Motor neuron (in vitro differentiated cells): ENCODE measurements at regions not wholly inside any gene's neighbourhood (a gene's known extent, or its start where the extent isn't known, plus 50 kb on each side); places are given as distances from the start of the nearest gene placed in this dataset.

Experiments used
- ATAC-seq, 8 experiments: fragments of 200-7000 bp; cut with Tn5 transposase; replicated peaks in 6 of 8; 2 replicates each; pipeline ENCODE4 v1.8.0; 2021; ENCODE audit warnings: mild to moderate bottlenecking in 8 of 8, moderate library complexity in 8 of 8
- H3K27ac ChIP-seq, 2 donors: fragments of 250-450 bp; sonication (Bioruptor Pico); 2 replicates each; pipeline ENCODE4 v1.9.0; 2021; ENCODE audit warnings: antibody characterized with exemption in 2 of 2, mild to moderate bottlenecking in 2 of 2, moderate library complexity in 1 of 2
- H3K4me1 ChIP-seq, 2 donors: fragments of 250-450 bp; sonication (Bioruptor Pico); replicated peaks in 1 of 2; 2 replicates each; pipeline ENCODE4 v1.6.1; 2021; ENCODE audit warnings: antibody characterized with exemption in 2 of 2, mild to moderate bottlenecking in 2 of 2, moderate library complexity in 1 of 2
- H3K4me3 ChIP-seq, 5 donors: fragments of 250-450 bp; sonication (Bioruptor Pico); 2 replicates each; pipeline ENCODE4 v1.9.0; 2021; ENCODE audit warnings: antibody characterized with exemption in 5 of 5, mild to moderate bottlenecking in 5 of 5, moderate library complexity in 4 of 5
- WGBS, 10 experiments: fragments of 450-650 bp; shearing (Covaris generic); methylation state at CpG; one replicate each; pipeline ENCODE4 v1.0.0; 2022; 5-methylcytosine and 5-hydroxymethylcytosine counted together
- in situ Hi-C, 9 experiments: fragments of 400-800 bp; cut with MboI; loops; one replicate each; pipeline ENCODE4 v1.15.0; 2021; ENCODE audit warnings: low sequenced_read_pairs in 9 of 9, low pct_unique_long_range_greater_than_20kb in 2 of 9; ENCODE audit not compliant: unreplicated experiment in 9 of 9

DNA sequence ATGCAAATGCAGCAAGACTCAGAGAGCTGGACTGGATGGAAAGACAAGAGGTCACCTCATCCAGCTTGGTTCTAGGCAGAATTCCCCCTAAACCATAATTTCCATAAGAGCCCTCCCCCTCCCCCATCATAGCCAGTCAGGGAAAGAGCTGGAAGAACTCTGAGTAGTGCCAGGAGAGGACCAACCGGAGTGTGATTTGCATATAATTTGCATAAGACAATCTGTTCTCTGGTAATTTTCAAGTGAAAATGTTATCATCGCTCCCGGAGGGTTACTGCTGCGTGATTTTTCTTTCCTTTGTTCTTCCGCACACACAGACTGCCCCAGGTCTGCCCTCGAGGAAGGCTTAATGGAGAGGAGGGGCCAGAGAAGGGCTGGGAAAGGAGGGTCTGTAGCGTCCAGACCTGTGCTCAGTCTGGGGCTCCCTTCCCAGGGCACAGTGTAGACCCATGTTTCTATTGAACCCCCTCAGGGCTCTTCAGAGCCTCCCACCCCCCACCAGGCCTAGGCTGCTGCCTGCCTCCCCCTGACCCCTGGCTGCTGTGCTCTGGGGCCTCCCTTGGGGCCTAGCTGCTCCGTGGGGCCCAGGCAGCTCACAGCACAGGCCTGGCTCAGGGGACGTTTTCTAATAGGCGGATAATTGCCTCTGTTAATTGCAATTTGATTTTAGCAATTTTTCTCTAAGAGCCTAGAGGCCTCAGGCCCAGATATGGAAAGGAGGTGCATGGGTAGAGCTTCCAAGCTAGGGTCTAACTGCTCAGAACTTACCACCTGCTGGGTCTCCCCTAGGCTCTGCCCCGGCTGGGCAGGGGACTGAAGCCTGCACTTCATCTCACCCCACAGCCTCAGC lies 90.4 kb upstream of the PJA1 start:
- Histone ChIP-seq H3K27ac (peak overlapping the region; percentile 65 to 74), H3K4me3 (no peak overlapping the region), H3K4me1 (peaks cover 19 to 25% of the 10 kb centered on the region in 2 donors)
- in situ Hi-C loops = no loop called here
- WGBS, 10 experiments = 13% methylated on average over 1 of the region's 11 CpGs; no CpG with 5 or more reads in 9 of the 10 experiments
- peak; percentile 15 to 95 (median 89) for ATAC-seq

DNA sequence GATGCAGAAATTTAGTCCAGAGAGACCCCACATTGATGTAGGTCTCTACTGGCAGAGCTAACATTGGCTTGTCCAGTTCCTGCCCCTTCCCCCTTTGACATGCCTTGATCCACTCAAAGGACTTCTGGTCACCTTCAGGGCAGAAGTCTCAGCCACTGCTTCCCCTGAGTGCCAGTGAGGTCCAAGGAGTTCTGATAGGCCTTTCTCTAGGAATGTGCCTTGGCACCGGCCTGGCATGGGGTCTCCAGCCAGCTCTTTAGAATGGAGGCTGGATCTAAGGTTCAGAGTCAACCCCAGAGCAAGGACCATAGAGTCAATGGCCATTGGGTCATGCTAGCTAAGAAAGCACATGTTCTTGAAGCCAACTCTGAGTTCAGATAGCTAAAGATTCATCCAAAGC lies 88.6 kb upstream of the PJA1 start:
- H3K27ac ChIP-seq = no peak overlapping the region
- in situ Hi-C loops = no loop called here
- H3K4me3 ChIP-seq = no peak overlapping the region
- no peak for ATAC-seq
- 20% methylated on average over 1 of the region's 1 CpG; no CpG with 5 or more reads in 9 of the 10 experiments for WGBS, 10 experiments
- peaks cover 19 to 25% of the 10 kb centered on the region in 2 donors for H3K4me1 ChIP-seq

DNA sequence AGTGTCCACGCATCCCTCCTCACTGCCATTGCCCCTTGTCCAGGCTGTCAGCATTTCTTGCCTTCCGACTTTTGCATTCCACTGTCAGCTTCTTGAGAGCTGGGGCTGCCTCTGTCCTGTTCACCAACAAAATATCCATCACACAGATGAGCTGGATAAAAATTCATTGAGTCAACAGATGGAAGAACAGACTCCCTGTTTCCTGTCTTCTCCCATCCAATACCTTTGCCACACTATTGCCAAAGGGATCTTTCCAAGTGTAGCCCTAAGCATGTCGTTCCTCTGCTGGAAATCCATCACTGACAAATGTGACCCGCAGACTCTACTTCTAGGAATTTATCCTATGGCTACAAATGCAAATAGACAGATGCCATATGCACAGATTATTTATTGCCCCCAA lies 78.0 kb upstream of the PJA1 start:
- 33 to 62% (median 57%) methylated on average over 1 to 3 of the region's 4 CpGs; no CpG with 5 or more reads in 7 of the 10 experiments for whole genome bisulfite sequencing, 10 experiments
- H3K4me3 ChIP-seq = no peak overlapping the region
- ATAC-seq = no peak
- in situ Hi-C loops = no loop called here
- no peaks in the 10 kb centered on the region for H3K4me1 ChIP-seq
- H3K27ac ChIP-seq = no peak overlapping the region

- in situ Hi-C loops = no loop called here
- no peak overlapping the region for H3K27ac ChIP-seq
- 50 to 64% methylated on average over 2 of the region's 2 CpGs; no CpG with 5 or more reads in 8 of the 10 experiments for WGBS, 10 experiments
- peak in 2 of 8 experiments; percentile 24 to 44 for ATAC-seq
- H3K4me3 ChIP-seq = no peak overlapping the region
- no peaks in the 10 kb centered on the region for H3K4me1 ChIP-seq
Observed at GRCh38 chrX:69238887-69239231, 73.6 kb upstream of the PJA1 start.

GRCh38 chrX:69238114-69238886 lies 73.0 kb upstream of the PJA1 start:
- Histone ChIP-seq H3K4me1 (no peaks in the 10 kb centered on the region), H3K27ac (no peak overlapping the region), H3K4me3 (no peak overlapping the region)
- ATAC-seq = peak in 3 of 8 experiments; percentile 70 to 92 (median 73)
- 20 to 58% methylated on average over 1 to 4 of the region's 18 CpGs; no CpG with 5 or more reads in 8 of the 10 experiments for WGBS, 10 experiments
- in situ Hi-C loops = no loop called here

DNA sequence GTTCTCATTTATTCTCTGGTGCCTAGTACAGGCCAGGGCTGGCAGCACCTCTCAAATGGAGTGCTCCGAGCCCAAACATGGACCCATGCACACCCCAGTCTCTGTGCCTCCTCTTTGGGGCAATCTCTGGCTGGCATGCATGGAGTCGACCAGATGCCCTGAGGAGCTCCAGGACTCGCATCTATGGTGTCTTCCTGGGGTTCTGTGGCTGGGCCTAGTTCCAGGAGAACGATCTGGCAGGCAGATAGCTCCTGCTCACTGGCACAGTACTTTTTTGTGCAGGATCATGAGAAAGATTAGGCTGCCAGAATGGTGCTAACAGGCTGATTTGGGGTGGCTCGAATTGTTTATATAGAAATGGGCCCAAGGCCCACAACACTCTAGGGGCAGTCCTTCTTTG lies 72.0 kb upstream of the PJA1 start:
- Histone ChIP-seq H3K27ac (no peak overlapping the region), H3K4me1 (no peaks in the 10 kb centered on the region), H3K4me3 (no peak overlapping the region)
- ATAC-seq = no peak
- in situ Hi-C loops = no loop called here
- 55 to 67% (median 60%) methylated on average over 1 to 3 of the region's 5 CpGs; no CpG with 5 or more reads in 7 of the 10 experiments for WGBS, 10 experiments

DNA sequence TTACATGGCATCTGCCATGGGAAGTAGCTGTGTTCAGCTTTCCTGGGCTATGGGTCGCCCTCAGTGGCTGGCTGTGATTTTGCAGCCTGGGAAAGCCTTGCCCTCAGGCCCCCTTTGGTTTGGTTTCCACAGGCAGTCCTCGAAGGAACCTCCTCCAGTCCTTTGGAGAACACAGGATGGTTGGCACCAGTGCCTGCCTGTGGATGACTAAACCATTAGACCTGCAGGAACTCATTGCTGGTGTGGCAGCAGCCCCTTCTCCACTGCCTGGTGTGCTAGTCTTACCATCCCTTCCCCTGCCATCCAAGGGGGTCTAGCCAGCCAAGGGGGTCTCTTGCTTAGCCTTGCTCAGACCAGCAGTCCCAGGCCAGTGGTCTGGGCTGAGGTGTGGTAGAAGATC lies 71.4 kb upstream of the PJA1 start:
- whole genome bisulfite sequencing, 10 experiments = 10 to 100% methylated on average over 1 to 2 of the region's 2 CpGs; no CpG with 5 or more reads in 8 of the 10 experiments
- in situ Hi-C loops = no loop called here

GRCh38 chrX:69234624-69235023 lies 69.4 kb upstream of the PJA1 start:
- H3K4me3 ChIP-seq = no peak overlapping the region
- no peak for ATAC-seq

More for the DNA sequence above, 71.4 kb upstream of the PJA1 start:
- Histone ChIP-seq H3K27ac (no peak overlapping the region), H3K4me3 (no peak overlapping the region), H3K4me1 (no peaks in the 10 kb centered on the region)
- no peak for ATAC-seq

DNA sequence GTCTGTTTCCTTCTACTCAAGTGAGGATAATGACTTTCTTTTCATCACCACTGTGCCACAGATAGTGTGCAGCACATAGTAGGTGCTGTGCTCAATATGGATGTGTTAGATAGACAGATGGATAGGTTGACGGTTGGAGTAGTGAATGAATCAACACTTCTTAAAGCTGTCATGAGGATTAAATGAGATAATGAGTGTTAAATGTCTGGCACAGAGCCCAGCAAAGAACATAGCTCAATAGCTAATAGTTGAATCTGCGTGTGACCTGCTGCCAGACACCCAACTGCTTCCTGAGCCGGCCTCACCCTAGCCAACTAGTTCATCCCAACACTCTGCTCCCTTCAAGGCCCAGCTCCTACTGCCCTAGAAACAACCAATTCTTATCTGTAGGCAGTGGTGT lies 67.7 kb upstream of the PJA1 start:
- 64% methylated on average over 2 of the region's 3 CpGs; no CpG with 5 or more reads in 9 of the 10 experiments for WGBS, 10 experiments
- ATAC-seq = peak in 1 of 8 experiments; percentile 33
- no peak overlapping the region for H3K4me3 ChIP-seq
- no peaks in the 10 kb centered on the region for H3K4me1 ChIP-seq
- H3K27ac ChIP-seq = no peak overlapping the region
- in situ Hi-C loops = no loop called here

More at GRCh38 chrX:69234624-69235023, 69.4 kb upstream of the PJA1 start:
- in situ Hi-C loops = no loop called here
- Histone ChIP-seq H3K27ac (no peak overlapping the region), H3K4me1 (no peaks in the 10 kb centered on the region)

DNA sequence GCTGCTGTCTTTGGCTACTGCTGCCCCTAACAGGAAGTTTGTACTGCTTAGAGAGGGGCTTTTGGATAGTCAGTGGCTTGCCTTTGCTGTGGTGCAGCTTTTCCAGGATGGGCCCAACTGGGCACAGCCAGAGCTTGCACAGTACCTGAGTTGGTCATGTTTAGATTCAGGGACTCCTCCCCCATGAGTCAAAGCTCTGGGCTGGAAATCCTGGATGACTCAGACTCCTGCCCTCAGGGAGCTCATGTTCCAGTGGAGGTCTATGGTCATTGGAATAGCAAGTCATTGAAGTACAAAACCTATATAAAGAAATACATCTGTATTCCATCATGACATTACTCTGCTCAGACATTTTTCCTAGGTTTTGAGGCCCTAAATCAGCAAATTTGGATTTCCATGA lies 66.7 kb upstream of the PJA1 start:
- Histone ChIP-seq H3K4me1 (no peaks in the 10 kb centered on the region), H3K4me3 (no peak overlapping the region)
- peak in 2 of 8 experiments; percentile 31 to 40 for ATAC-seq

DNA sequence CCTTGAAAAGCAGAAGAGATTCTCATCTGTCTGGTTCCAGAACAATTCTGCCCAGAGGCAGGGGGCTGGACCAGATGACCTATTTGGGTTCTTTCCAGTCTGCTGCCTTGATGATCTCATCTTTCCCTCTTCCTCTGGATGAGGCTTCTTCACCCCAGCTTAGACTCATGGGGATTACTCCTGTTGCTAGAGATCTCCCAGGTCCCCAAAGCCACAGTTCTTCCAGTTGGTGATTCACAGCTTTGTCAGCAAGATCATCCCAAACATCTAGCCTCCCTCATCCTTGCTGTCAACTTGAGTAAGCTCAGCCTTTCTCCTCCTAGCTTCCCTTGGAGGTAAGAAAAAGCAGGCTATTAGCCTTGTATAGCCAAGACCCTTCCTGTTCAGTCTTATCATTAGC lies 64.2 kb upstream of the PJA1 start:
- in situ Hi-C loops = loop anchor here in 1 of 9 experiments (10.0 kb wide), 1 partner anchor 405 kb away; the partner anchor contains the start of gene EFNB1
- ATAC-seq = no peak
- Histone ChIP-seq H3K4me3 (no peak overlapping the region), H3K4me1 (no peaks in the 10 kb centered on the region), H3K27ac (no peak overlapping the region)

More for the DNA sequence above, 66.7 kb upstream of the PJA1 start:
- in situ Hi-C loops = no loop called here
- H3K27ac ChIP-seq = no peak overlapping the region

- in situ Hi-C loops = loop anchor here in 1 of 9 experiments (10.0 kb wide), 1 partner anchor 404 kb away; the partner anchor contains the start of gene EFNB1
- 17 to 100% (median 60%) methylated on average over 1 to 4 of the region's 4 CpGs; no CpG with 5 or more reads in 6 of the 10 experiments for WGBS, 10 experiments
- Histone ChIP-seq H3K27ac (no peak overlapping the region), H3K4me3 (no peak overlapping the region), H3K4me1 (peaks cover 3 to 4% of the 10 kb centered on the region in 2 donors)
- no peak for ATAC-seq
Observed at GRCh38 chrX:69228732-69229131, 63.5 kb upstream of the PJA1 start.

DNA sequence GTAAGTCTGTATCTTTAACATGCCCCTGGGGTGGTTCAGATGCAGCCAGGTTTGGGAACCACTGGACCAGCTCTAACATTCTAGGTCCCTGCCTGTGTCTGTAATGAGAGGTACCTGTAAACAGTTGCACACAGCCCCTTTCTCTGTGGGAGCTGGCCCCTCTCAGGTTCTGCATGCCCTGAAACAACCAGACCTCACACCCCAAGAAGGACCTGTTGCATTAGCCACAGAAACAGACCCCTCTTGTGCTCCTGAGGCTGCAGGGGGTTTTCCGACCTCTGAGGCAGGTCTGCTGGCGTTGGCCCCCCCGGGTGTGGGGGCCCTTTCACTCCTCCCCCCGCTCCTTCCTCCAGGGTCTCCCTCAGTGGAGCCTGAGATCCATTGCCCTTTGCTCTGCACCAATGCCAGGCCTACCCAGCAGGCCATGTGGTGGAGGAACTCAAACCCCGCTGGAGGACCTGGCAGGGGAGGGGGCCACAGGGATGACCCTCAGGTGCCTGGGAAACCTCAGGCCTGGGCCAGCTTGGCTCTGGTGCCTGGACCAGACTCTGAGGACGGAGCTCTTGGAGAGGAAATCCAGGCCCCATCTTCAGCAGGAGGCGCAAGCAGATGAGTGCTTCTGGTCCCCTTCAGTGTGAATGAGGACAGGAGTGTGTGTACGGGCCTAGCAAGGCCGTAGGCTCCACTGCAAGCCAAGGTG lies 61.4 kb upstream of the PJA1 start:
- no peak for ATAC-seq
- WGBS, 10 experiments = 43 to 100% (median 60%) methylated on average over 1 to 4 of the region's 9 CpGs; no CpG with 5 or more reads in 7 of the 10 experiments
- H3K4me3 ChIP-seq = no peak overlapping the region
- in situ Hi-C loops = loop anchor here in 1 of 9 experiments (10.0 kb wide), 1 partner anchor 402 kb away; the partner anchor contains the start of gene EFNB1
- no peak overlapping the region for H3K27ac ChIP-seq
- H3K4me1 ChIP-seq = peaks cover 17 to 25% of the 10 kb centered on the region in 2 donors
